Neutrophil (primary cell): ENCODE measurements at regions not wholly inside any gene's neighbourhood (a gene's known extent, or its start where the extent isn't known, plus 50 kb on each side); places are given as distances from the start of the nearest gene placed in this dataset.

Experiments
- H3K27ac ChIP-seq: fragments of 200-600 bp; sonication (generic); 2 replicates; pipeline ENCODE4 v1.5.1; 2016; ENCODE audit warnings: mild to moderate bottlenecking, moderate library complexity
- H3K27me3 ChIP-seq: fragments of 200-600 bp; sonication (generic); 2 replicates; pipeline ENCODE4 v1.6.0; 2016; ENCODE audit warnings: mild to moderate bottlenecking
- H3K36me3 ChIP-seq: fragments of 200-600 bp; sonication (generic); 2 replicates; pipeline ENCODE4 v1.5.1; 2017
- H3K4me1 ChIP-seq, 2 experiments: fragments of 200-600 bp in 1 of 2; sonication (generic) in 1 of 2; 1 replicate in 1 of 2; 2 replicates in 1 of 2; pipeline versions ENCODE4 v1.5.1 to v1.6.1; 2013 to 2016; ENCODE audit warnings: low read depth in 1 of 2, low read length in 1 of 2, mild to moderate bottlenecking in 1 of 2, moderate library complexity in 1 of 2; ENCODE audit not compliant: control insufficient read depth in 1 of 2, insufficient read depth in 1 of 2
- H3K4me3 ChIP-seq, 2 experiments: fragments of 200-600 bp in 1 of 2; sonication (generic) in 1 of 2; 1 replicate in 1 of 2; 2 replicates in 1 of 2; pipeline ENCODE4 v1.5.1; 2013 to 2016; ENCODE audit warnings: low read depth in 1 of 2, low read length in 1 of 2, mild to moderate bottlenecking in 1 of 2, moderate library complexity in 1 of 2
- H3K9me3 ChIP-seq: fragments of 200-600 bp; sonication (generic); 2 replicates; pipeline ENCODE4 v1.5.1; 2016
- CTCF ChIP-seq: fragments of 200-600 bp; sonication (generic); IDR thresholded peaks from 2 replicates; pipeline ENCODE4 v1.5.1; 2016; ENCODE audit warnings: antibody characterized with exemption

- Histone ChIP-seq H3K4me1 (no peaks in the 10 kb centered on the region), H3K27ac (no peak overlapping the region), H3K27me3 (peaks cover 14% of the 10 kb centered on the region), H3K4me3 (no peak overlapping the region), H3K36me3 (no peaks in the 10 kb centered on the region), H3K9me3 (no peaks in the 10 kb centered on the region)
- TF ChIP-seq CTCF: no peak
Observed at GRCh38 chr5:142259758-142260157, 65.1 kb downstream of the SPRY4 start.

GRCh38 chr5:142255831-142256230 is 69.0 kb downstream of the SPRY4 start:
- H3K4me1 ChIP-seq: no peaks in the 10 kb centered on the region
- TF ChIP-seq CTCF: no peak
- H3K4me3 ChIP-seq: no peak overlapping the region
- H3K27ac ChIP-seq: no peak overlapping the region
- H3K36me3 ChIP-seq: no peaks in the 10 kb centered on the region
- peaks cover 14% of the 10 kb centered on the region for H3K27me3 ChIP-seq
- H3K9me3 ChIP-seq: no peaks in the 10 kb centered on the region

- TF ChIP-seq CTCF: no peak
- Histone ChIP-seq H3K4me1 (no peaks in the 10 kb centered on the region), H3K27me3 (peaks cover 7% of the 10 kb centered on the region), H3K27ac (no peak overlapping the region), H3K9me3 (no peaks in the 10 kb centered on the region), H3K4me3 (no peak overlapping the region), H3K36me3 (no peaks in the 10 kb centered on the region)
Observed at GRCh38 chr5:142254431-142254830, 70.4 kb downstream of the SPRY4 start.

GRCh38 chr5:142253938-142254337 is 70.9 kb downstream of the SPRY4 start:
- Histone ChIP-seq H3K27ac (no peak overlapping the region), H3K4me3 (no peak overlapping the region), H3K9me3 (no peaks in the 10 kb centered on the region), H3K36me3 (no peaks in the 10 kb centered on the region), H3K4me1 (no peaks in the 10 kb centered on the region), H3K27me3 (peaks cover 10% of the 10 kb centered on the region)
- no peak for TF ChIP-seq CTCF

- no peaks in the 10 kb centered on the region for H3K36me3 ChIP-seq
- H3K4me1 ChIP-seq: no peaks in the 10 kb centered on the region
- H3K4me3 ChIP-seq: no peak overlapping the region
- no peak overlapping the region for H3K27ac ChIP-seq
- H3K27me3 ChIP-seq: peaks cover 3% of the 10 kb centered on the region
- H3K9me3 ChIP-seq: no peaks in the 10 kb centered on the region
- no peak for TF ChIP-seq CTCF
Observed at GRCh38 chr5:142250119-142250518, 74.7 kb downstream of the SPRY4 start.

- Histone ChIP-seq H3K9me3 (no peaks in the 10 kb centered on the region), H3K27ac (no peak overlapping the region), H3K4me1 (no peaks in the 10 kb centered on the region), H3K27me3 (peaks cover 3% of the 10 kb centered on the region), H3K4me3 (no peak overlapping the region), H3K36me3 (no peaks in the 10 kb centered on the region)
- TF ChIP-seq CTCF: no peak
Observed at GRCh38 chr5:142248853-142249462, 75.9 kb downstream of the SPRY4 start.
